ENCODE measurements at regions not wholly inside any gene's neighbourhood (a gene's known extent, or its start where the extent isn't known, plus 50 kb on each side); places are given as distances from the start of the nearest gene placed in this dataset.

DNA sequence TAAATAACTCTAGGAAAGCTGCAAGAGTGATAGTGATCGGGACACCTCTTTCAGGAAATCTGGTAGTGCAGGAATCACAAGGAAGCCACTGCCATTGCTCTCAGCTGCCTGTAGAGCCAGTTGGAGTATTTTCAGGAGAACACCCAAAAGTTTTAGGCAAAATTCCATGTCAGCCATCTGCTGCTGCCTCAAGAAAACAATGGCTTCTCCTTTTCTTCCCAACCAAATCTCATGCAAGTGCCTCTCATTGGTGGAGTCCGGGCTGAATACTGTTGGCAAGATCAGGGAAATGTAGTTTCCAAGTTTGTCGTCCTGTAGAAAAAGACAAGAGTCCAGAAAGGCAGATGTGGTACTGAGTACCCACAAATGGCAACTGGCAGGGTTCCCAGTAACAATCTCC lies 54.9 kb upstream of the TANC2 start:
- peaks cover 0 to 3% (median 0%) of the 10 kb centered on the region in 3 donors for H3K9me3 ChIP-seq (ENCODE audit: control extremely low read depth in 1 of 3, control insufficient read depth in 2 of 3, insufficient read depth in 1 of 3, low read length in 2 of 3)
- no peak overlapping the region for H3K27ac ChIP-seq (ENCODE audit: low read length in 2 of 2)
- H2AFZ ChIP-seq (ENCODE audit: insufficient read depth, low read depth, low read length, poor library complexity, severe bottlenecking), result no peak overlapping the region
- no peak overlapping the region for H3K4me3 ChIP-seq (ENCODE audit: control extremely low read depth in 1 of 5, extremely low read depth in 1 of 5, insufficient read depth in 1 of 5, low read depth in 2 of 5, low read length in 4 of 5)
- Mint-ChIP-seq H3K9me3 (ENCODE audit: insufficient read depth) (peaks cover 4% of the 10 kb centered on the region), H3K4me3 (no peak overlapping the region), H3K27ac (no peak overlapping the region), H3K4me1 (no peaks in the 10 kb centered on the region), H3K27me3 (peaks cover 25% of the 10 kb centered on the region)
- no peak for DNase-seq
- H3K4me1 ChIP-seq (ENCODE audit: control insufficient read depth in 2 of 2, insufficient read depth in 2 of 2, low read length in 2 of 2), result no peaks in the 10 kb centered on the region
- no peaks in the 10 kb centered on the region for H3K36me3 ChIP-seq (replicated peaks in 1 of 2; ENCODE audit: control extremely low read depth in 1 of 2, control insufficient read depth in 1 of 2, extremely low read depth in 1 of 2, insufficient read depth in 2 of 2, low read length in 1 of 2)
- H3K4me2 ChIP-seq (replicated peaks; ENCODE audit: low read depth, low read length, poor library complexity, severe bottlenecking), result no peak overlapping the region
- CTCF ChIA-PET, result no interaction called here
- 91% methylated on average over 1 of the region's 3 CpGs for WGBS (ENCODE audit: insufficient coverage)
- no peaks in the 10 kb centered on the region for H4K20me1 ChIP-seq (ENCODE audit: control insufficient read depth, insufficient read depth, low read length, poor library complexity, severe bottlenecking)
- no peak for ATAC-seq (ENCODE audit: low read depth)
- no peaks in the 10 kb centered on the region for H3K27me3 ChIP-seq (replicated peaks in 1 of 4; ENCODE audit: control extremely low read depth in 1 of 4, control insufficient read depth in 3 of 4, insufficient read depth in 4 of 4, low read length in 3 of 4)
- no peak overlapping the region for H3K9ac ChIP-seq (ENCODE audit: low read length)
- intact Hi-C loops (cut with micrococcal nuclease), result no loop called here
- no peaks in the 10 kb centered on the region for H3K79me2 ChIP-seq (ENCODE audit: control insufficient read depth, insufficient read depth, low read length)
- TF ChIP-seq, protein P1, sequence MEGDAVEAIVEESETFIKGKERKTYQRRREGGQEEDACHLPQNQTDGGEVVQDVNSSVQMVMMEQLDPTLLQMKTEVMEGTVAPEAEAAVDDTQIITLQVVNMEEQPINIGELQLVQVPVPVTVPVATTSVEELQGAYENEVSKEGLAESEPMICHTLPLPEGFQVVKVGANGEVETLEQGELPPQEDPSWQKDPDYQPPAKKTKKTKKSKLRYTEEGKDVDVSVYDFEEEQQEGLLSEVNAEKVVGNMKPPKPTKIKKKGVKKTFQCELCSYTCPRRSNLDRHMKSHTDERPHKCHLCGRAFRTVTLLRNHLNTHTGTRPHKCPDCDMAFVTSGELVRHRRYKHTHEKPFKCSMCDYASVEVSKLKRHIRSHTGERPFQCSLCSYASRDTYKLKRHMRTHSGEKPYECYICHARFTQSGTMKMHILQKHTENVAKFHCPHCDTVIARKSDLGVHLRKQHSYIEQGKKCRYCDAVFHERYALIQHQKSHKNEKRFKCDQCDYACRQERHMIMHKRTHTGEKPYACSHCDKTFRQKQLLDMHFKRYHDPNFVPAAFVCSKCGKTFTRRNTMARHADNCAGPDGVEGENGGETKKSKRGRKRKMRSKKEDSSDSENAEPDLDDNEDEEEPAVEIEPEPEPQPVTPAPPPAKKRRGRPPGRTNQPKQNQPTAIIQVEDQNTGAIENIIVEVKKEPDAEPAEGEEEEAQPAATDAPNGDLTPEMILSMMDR (IDR thresholded peaks at IDR 0.05), result no peak
- no peak for TF ChIP-seq EZH2 (IDR thresholded peaks at IDR 0.05; ENCODE audit: borderline replicate concordance, insufficient read depth, low read depth, low read length, poor library complexity, severe bottlenecking)
- POLR2A ChIA-PET, result no interaction called here

DNA sequence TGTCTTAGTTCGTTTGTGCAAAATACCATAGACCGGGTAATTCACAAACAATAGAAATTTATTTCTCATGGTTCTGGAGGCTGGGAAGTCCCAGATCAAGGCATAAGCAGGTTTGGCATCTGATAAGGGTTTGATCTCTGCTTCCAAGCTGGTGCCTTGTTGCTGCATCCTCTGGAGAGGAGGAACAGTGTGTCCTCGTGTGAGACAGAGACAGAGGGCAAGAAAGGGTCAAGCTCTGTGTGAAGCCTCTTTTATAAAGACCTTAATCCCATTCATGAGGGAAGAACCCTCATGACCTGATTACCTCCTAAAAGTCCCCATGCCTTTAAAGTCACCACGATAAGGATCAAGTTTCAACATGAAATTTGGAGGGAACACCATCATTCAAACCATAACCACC lies 55.8 kb upstream of the TANC2 start:
- intact Hi-C loops (cut with micrococcal nuclease), result no loop called here
- no peak overlapping the region for H3K4me2 ChIP-seq (replicated peaks; ENCODE audit: low read depth, low read length, poor library complexity, severe bottlenecking)
- CTCF ChIA-PET, result no interaction called here
- no peak overlapping the region for H3K27ac ChIP-seq (ENCODE audit: low read length in 2 of 2)
- no CpG with 5 or more reads among the region's 4 CpGs for WGBS (ENCODE audit: insufficient coverage)
- no peak overlapping the region for H3K4me3 Mint-ChIP-seq
- no peak overlapping the region for H2AFZ ChIP-seq (ENCODE audit: insufficient read depth, low read depth, low read length, poor library complexity, severe bottlenecking)
- no peak for DNase-seq
- peaks cover 4% of the 10 kb centered on the region for H3K9me3 Mint-ChIP-seq (ENCODE audit: insufficient read depth)
- H3K4me1 ChIP-seq (ENCODE audit: control insufficient read depth in 2 of 2, insufficient read depth in 2 of 2, low read length in 2 of 2), result no peaks in the 10 kb centered on the region
- no peaks in the 10 kb centered on the region for H3K4me1 Mint-ChIP-seq
- no peak overlapping the region for H3K27ac Mint-ChIP-seq
- no peak overlapping the region for H3K4me3 ChIP-seq (ENCODE audit: control extremely low read depth in 1 of 5, extremely low read depth in 1 of 5, insufficient read depth in 1 of 5, low read depth in 2 of 5, low read length in 4 of 5)
- H3K9me3 ChIP-seq (ENCODE audit: control extremely low read depth in 1 of 3, control insufficient read depth in 2 of 3, insufficient read depth in 1 of 3, low read length in 2 of 3), result peaks cover 0 to 3% (median 0%) of the 10 kb centered on the region in 3 donors
- POLR2A ChIA-PET, result no interaction called here
- TF ChIP-seq EZH2 (IDR thresholded peaks at IDR 0.05; ENCODE audit: borderline replicate concordance, insufficient read depth, low read depth, low read length, poor library complexity, severe bottlenecking), result no peak
- TF ChIP-seq, protein P1 (IDR thresholded peaks at IDR 0.05), result no peak
- ATAC-seq (ENCODE audit: low read depth), result no peak
- no peaks in the 10 kb centered on the region for H3K36me3 ChIP-seq (replicated peaks in 1 of 2; ENCODE audit: control extremely low read depth in 1 of 2, control insufficient read depth in 1 of 2, extremely low read depth in 1 of 2, insufficient read depth in 2 of 2, low read length in 1 of 2)
- no peaks in the 10 kb centered on the region for H3K27me3 ChIP-seq (replicated peaks in 1 of 4; ENCODE audit: control extremely low read depth in 1 of 4, control insufficient read depth in 3 of 4, insufficient read depth in 4 of 4, low read length in 3 of 4)
- no peaks in the 10 kb centered on the region for H3K79me2 ChIP-seq (ENCODE audit: control insufficient read depth, insufficient read depth, low read length)
- H4K20me1 ChIP-seq (ENCODE audit: control insufficient read depth, insufficient read depth, low read length, poor library complexity, severe bottlenecking), result no peaks in the 10 kb centered on the region
- H3K9ac ChIP-seq (ENCODE audit: low read length), result no peak overlapping the region
- H3K27me3 Mint-ChIP-seq, result peaks cover 25% of the 10 kb centered on the region
